HEK293T (cell line): ENCODE measurements at regions not wholly inside any gene's neighbourhood (a gene's known extent, or its start where the extent isn't known, plus 50 kb on each side); places are given as distances from the start of the nearest gene placed in this dataset.

ENCODE experiments used
- ELF4 ChIP-seq: fragments of 450-650 bp; IDR thresholded peaks from 2 replicates; pipeline ENCODE4 v1.6.1; 2017; ENCODE audit warnings: antibody characterized with exemption
- SUZ12 ChIP-seq: fragments of 450-650 bp; IDR thresholded peaks from 2 replicates; pipeline ENCODE4 v1.6.1; 2016; ENCODE audit warnings: mild to moderate bottlenecking
- ZNF384 ChIP-seq: fragments of 450-650 bp; IDR thresholded peaks from 2 replicates; pipeline ENCODE4 v1.6.1; 2016

DNA sequence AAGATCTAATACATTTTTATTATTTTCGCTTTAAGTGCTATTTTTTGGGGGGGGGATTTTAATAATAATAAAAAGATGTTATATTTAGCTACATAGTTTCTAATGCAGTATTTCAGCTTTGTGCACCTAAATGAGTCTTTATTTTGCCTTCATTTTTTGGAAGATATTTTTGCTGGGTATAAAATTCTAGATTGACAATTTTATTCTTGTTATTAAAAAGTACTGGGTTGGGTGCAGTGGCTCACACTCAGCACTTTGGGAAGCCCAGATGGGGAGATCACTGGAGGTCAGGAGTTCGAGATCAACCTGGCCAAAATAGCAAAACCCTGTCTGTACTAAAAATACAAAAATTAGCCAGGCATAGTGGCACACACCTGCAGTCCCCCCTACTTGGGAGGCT, 173.6 kb downstream of the SLC15A5 start:
- TF ChIP-seq ZNF384: no peak
- no peak for TF ChIP-seq SUZ12
- TF ChIP-seq ELF4: no peak
